GM18867 (cell line): ENCODE measurements at regions not wholly inside any gene's neighbourhood (a gene's known extent, or its start where the extent isn't known, plus 50 kb on each side); places are given as distances from the start of the nearest gene placed in this dataset.
"Not testable (repeated sequence)": the region's sequence is repeated elsewhere in the genome, so short reads cannot be mapped to it uniquely, and the experiment has no call there.

ENCODE experiments used
- ATAC-seq: cut with Tn5 transposase; IDR thresholded peaks from one replicate; pipeline ENCODE4 v1.9.1; 2021; ENCODE audit warnings: mild to moderate bottlenecking, moderate library complexity; ENCODE audit not compliant: unreplicated experiment

DNA sequence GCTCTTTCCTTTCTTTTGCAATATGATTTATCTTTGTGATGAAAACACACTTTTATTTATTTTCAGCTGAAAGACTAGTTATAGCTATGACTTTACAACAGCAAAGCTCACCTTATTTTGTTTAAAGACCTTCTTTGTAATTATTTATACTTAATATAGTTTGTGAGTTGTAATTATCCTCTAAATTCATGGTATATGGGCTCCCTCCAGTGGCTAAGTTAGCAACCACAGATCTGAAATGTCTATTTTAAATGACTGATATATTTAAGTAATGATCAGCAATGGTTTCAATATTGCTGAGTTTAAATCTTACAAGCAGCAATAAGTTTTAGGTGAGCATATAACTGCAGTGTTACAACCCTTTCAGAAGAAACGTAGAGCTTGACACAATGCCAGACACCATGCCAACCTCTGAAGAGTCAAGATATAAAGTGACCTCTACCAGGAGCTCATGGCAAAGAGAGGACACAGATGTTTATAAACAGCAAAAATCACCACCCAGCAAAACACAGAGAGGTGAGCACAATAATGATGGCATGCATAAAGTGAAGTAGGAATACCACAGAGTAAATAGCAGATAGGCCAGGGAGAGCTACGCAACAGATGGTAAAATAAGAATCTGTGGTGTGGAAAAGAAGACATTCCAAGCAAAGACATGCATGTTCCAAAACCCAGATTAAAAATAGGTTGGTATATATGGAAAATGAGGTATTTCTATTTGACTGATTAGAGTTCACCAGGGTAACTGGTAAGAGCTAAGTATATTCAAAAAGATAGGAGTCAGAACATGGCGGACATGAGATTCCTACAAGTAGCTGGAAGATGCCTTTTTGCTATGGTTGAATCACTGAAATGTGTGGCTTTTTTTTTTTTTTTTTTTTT is 143.7 kb upstream of the ZNF385D start:
- no peak for ATAC-seq

DNA sequence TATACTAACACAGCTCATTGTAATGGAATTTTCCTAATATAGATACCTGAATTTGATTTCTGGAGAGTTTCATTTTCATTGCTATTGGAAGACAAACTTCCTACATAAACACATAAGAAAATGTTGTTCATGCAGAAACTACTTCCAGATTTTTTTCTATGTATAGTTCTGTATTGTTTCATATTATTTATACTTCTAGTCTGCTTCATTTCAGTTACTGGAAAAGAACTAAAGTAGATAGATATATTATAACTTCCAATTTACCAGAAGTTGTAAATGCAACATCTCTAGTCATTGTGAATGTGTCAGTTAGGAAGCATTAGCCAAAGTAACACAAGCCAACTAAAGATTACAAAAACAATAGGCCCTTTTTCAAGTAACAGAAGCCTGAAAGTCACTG is 147.3 kb upstream of the ZNF385D start:
- no peak for ATAC-seq

DNA sequence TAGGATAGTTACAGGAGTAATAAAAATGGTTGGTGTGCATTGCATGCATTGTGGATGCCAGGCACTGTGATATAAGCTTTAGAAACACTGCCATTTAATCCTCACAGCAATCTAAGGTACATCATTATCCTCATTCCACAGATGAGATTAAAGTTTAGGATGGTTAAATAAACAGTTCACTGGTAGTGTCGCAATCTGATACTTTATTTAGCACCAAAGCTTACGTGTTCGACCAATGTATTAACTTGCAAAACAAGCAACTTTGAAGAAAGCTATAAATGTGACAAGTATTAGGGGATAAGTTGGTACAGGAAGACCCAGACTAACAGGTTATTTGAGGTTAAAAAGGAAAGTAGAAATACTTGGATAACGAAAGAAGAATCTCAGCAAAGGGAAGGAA is 150.5 kb upstream of the ZNF385D start:
- no peak for ATAC-seq

DNA sequence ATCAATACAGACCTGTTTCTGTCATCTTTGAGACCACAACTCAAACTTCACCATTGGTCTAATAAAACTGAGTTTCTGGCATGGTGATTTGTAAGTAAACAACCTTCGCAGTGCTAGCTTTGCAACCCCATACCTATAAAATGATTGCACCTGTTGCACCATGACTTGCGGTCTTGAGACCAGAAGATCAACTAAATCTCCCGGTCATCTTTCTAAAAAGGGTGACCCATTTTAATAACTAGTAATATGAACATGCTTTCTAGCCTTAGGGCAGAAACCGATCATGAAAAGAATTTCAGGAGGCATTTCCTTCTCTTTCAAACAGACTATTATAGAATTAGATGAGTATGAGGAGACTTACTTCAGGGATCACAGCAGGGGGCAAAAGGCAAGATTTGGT is 151.9 kb upstream of the ZNF385D start:
- no peak for ATAC-seq

DNA sequence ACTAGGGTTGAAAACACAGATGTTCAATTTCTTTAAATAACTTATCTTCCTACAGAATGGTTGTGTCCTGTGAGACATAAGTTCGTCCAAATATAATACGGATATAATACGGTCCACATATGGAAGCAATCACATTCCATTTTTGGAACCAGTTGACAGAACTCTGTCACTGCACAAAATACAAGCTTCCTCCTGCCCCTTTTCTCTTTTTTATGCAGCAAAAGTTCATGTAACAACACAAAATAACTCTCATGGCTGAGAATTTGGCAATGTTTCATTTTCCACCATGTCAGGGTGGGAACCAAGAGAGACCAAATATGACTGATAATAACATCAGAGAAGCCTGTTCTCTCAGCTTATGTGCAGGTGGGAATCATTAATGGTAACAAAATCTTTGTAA is 158.1 kb upstream of the ZNF385D start:
- no peak for ATAC-seq

DNA sequence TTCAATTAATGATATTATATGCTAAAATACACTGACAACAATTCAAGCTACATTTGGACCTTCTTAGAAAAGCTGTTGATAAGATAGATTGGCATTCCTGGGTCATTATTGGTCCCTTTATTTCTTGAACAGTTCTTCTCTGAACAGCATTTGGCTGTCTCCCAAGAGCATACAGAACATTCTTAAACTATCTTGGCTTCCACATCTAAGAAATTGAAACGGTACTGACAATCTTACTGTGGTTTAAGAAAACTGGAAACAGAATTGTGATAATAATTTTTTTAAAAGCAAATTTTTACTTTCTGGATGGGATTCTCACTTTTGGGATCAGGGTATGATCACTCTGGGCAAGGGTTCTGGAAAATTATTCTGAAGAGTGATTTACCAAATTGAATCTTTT is 161.7 kb upstream of the ZNF385D start:
- ATAC-seq, result no peak

DNA sequence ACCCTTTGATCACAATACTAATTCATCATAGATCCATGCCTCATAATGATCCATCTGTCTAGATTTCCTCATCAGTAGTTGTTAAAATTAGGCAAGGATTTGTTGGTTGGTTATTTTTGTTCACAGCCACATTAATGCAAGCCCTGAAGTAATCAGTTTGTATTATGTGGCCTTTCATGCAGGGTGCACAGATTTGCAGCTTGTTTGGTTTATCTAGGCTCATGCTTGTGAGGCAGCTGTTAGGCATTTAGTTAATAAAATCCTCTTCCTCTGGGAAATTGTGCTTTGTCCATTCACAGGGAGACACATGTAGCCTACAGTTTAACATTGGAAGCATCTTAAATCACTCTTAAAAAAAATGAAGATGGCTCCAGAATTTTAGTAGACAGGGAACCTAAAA is 162.8 kb upstream of the ZNF385D start:
- no peak for ATAC-seq

DNA sequence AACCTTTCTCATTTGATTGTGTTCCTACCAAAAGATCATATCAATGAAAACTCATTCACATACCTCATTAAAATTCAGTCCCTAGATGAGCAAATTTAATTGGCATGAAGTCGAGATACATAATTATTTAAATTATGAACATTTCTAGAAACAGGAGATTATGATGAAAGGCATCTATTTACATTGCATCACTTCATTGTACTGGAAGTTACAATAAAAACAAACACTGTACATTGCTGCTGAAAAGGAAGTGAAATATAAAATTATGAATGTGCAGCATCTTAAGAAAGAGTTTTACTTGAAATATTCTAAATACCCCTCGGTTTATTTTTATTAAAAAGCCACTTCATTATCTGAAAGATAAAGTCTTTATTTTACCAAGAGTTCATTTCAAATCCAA is 163.4 kb upstream of the ZNF385D start:
- ATAC-seq, result no peak

DNA sequence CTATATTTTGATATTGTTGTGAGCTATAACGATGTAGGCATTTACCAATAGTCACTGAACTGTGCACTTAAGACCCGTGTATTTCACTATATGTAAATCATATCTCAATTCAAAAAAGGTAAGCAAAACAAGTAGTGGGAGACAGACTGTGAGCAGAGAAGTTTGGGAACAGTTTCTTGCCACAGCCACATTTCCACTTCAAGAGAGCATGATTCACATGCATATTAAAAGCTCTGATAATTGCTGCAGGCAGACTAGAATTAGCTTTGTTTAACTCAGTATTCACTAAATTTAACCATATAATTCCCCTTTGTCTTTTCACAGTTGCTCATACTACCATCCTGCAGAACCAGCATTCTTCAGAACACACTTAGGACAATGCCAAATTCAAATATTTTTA is 168.4 kb upstream of the ZNF385D start:
- ATAC-seq, result no peak

DNA sequence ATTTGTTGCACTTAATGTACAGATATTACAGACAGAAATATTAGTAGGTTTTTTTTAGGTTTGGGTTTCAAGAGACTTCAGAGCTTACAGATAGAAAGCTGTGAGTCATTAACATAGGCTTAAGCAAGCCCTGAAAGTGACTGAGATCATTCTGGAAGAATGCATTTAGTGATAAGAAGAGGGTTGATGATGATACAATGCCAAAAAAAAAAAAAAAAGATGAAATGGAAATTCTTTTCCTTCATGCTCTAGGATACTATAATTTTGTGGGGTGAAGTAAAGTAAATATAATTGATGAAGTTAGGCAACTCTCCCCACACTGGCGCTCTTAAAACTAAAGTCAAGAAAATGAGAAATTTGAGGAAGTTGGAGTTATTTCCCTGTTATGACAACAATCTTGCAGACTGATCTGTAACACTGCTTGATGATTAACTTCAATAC is 169.4 kb upstream of the ZNF385D start:
- ATAC-seq, result no peak

DNA sequence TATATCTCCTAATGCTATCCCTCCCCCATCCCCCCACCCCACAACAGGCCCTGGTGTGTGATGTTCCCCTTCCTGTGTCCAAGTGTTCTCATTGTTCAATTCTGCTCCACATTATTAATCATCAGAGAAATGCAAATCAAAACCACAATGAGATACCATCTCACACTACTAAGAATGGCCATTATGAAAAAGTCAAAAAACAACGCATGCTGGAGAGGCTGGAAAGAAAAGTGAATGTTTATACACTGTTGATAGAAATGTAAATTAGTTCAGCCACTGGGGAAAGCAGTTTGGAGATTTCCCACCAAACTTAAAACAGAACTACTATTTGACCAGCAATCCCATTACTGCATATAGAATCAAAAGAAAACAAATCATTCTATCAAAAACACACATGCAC is 172.1 kb upstream of the ZNF385D start:
- not testable (repeated sequence) for ATAC-seq

DNA sequence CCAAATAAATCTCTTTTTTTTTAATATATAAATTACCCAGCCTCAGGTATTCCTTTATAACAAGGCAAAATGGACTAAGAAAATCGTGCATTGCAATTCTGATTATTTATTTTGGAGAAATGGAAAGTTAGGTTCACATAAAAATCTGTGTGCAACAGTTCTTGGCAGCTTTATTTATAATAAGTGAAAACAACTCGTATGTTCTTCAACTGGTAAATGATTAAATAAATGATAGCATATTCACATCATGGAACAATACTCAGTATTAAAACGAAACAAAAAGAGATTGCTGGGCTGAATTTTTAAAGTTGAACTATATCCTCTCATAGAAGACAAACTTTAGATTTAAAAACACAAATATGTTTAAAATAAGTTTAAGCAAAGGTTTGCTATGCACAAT is 176.3 kb upstream of the ZNF385D start:
- ATAC-seq, result no peak

DNA sequence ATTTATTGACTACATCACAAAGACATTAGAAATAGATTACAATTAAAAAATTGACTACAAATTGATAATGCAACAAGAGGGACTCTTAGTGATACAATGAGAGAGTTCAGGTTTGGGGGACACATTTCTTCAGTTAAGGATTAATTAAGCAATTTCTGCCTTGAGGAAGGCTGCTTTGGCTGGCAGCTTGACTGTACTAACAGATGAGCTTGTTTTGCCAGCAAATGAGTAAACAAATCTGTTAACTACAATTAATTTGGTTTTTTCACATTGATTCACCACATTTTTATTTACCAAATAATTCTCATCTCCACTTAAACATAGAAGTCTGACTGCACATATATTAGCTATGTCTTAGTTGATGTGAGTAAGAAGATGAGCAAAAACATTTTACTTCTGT is 183.6 kb upstream of the ZNF385D start:
- no peak for ATAC-seq

DNA sequence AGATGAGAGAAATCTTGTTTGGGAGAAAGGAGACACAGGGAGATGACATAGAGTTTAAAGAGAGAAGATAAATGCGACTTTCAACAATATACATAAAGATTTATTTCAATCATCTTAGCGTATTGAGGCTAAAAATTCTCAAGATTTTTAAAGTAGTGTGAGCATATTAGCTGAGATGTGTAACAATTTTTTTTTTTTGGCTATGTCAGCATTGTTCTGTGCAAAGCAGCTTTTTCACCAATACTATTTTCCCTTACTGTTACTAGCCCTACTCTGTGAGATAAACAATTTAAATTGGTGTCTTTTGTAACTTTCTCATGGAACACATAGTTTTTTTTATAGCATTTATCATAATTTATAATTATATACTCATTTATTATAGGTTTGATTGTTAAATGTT is 185.2 kb upstream of the ZNF385D start:
- ATAC-seq, result no peak

DNA sequence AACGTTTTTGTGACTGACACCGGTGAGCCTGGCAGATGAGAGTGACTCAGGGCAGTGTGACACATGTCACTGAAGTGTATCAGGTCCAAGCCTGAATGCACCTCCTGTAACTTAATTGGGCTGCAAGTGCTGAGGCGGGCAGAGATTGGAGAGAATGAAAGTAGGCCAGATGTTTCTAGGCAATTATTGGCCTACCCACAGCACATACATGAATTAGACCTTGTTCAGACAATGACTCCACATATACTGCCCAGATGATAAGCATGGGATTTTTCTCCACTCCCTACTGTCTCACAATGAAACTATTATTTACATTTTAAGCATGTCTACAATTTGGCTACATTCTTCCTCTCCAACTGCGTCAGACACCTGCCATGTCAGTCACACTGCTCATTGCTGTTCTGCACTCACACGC is 187.3 kb upstream of the ZNF385D start:
- ATAC-seq, result no peak

DNA sequence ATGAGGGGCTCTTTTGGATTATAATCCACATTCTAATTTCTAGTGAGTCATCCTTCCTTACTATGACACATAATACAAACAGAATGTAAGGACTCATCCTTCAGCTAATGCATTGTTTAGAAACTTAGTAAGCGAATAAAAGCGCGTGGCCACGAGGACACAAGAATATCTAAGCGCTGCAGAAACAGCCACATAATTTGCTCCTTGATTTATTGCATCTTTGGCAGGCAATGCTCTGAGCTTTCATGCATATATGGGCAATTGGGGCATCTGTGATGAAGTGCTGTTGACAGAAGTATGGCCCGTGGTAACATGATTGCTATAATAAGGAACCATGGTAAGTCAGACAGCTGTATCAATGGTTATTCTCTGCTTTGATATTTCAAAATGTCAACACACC is 191.3 kb upstream of the ZNF385D start:
- ATAC-seq, result no peak

DNA sequence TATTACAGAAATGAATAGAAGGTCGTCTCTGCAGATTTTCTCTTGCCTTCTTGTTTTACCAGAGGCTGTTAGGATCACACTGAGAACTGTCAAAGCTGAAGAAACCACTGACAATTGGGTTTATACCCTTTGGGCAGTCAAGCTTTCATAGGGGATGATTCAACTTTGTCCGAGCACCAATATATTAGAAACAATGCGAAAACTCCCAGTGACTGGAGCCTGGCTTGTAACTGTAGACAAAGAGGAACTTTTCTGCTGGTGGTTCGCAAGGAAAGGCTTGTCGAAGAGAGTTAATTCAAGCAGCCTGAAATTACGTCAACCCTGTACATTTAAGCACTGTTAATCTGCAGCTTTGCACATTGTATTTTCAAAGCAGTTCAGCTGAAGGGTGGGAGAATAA is 193.2 kb upstream of the ZNF385D start:
- ATAC-seq, result no peak

DNA sequence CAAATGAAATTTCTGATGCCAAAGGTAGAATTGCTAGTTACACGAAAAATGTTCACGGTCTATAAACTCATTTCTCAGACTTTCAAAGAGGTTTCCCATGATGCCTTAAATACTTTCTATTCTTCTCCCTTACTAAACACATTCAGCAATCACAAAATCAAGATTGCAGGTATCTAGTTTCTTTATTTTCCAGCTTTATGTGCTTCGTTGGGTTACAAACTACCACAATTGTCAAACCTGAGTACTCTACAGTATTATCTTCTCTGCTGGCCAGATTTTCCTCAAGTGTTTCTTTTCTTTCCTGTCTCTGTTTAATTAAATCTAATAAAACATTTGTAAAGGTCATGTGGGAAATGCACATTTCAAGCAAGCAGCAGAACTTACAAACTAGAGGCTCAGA is 201.8 kb upstream of the ZNF385D start:
- ATAC-seq, result no peak

DNA sequence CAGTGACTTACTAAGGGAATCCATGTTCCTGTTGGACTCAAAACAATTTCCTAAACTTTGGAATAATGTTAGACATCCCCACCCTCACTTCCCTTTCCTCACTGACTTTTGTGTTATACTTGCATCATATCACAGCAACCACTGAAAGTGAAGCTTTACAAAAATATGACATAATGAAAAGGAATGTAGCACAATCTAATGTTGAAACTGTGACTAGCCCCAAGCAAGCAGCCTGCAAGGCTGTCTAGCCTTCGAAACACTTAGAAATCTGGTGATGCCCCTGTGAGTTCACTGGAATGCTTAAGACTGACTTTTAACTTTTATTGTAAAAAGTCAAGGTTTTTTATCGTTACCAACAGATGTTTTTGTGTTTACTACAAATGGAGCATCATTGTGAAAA is 203.7 kb upstream of the ZNF385D start:
- ATAC-seq, result no peak

DNA sequence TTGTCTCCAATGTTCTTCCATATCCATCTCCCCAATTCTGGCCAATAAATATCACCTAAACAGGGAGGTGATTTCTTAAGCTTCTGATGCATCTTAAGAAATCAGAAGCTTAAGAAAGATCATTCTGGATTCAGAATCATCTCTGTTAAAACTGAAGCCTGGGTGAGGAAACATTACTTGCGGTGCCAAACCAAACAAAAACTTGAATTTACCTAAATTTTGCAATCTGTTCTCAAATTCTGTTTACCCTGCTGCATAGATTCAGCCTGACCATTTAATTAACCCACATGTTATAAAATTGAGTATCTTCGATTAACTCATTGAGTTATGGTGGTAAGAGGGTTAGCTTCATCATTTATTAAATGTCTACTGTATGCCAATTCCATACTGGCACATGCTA is 204.4 kb upstream of the ZNF385D start:
- no peak for ATAC-seq

DNA sequence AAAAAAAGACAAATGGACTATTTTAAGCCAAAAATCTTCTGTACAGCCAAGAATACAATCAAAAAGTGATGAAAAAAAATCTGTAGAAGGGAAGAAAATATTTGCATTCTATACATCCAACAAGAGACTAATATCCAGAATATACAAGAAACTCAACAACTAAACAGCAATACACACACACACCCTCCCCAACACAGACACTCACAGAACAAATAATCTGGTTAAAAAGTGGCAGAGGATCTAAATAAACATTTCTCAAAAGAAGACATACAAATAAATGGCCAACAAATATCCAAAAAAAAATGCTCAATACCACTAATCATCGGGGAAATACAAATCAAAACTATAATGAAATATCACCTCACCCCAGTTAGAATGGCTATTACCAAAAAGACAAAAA is 209.0 kb upstream of the ZNF385D start:
- no peak for ATAC-seq

DNA sequence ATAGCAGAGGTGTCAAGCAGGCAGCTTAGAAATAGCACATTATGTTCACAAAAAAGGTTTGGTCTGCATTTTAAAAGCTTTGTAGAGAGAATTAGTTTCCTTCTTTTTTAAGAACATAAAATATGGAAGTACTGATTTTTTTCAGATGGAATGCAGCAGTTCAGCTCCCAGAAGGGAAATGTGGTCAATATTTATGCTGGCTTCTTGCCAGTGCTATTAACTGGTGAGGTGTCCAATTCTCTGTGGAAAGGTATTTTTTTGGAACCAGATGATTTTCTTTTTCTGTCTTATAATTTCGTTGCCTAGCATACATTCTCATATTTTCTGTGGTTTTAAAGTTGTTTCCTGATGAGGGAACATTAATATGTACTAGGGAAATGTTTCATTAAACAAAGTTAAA is 211.4 kb upstream of the ZNF385D start:
- no peak for ATAC-seq

DNA sequence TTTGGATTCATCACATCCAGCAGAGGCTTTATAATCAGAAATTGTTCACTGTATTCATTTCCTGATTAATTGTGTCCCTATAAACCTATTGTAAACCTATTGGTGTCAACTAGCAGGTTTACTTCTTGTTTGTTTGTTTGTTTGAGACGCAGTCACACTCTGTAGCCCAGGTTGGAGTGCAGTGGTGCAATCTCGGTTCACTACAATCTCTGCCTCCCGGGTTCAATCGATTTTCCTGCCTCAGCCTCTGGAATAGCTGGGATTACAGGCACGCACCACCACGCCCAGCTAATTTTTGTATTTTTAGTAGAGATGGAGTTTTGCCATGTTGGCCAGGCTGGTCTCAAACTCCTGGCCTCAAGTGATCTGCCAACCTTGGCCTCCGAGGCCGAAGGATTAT is 215.4 kb upstream of the ZNF385D start:
- not testable (repeated sequence) for ATAC-seq
